HUES6 (cell line): ENCODE measurements at regions not wholly inside any gene's neighbourhood (a gene's known extent, or its start where the extent isn't known, plus 50 kb on each side); places are given as distances from the start of the nearest gene placed in this dataset.

ENCODE experiments used
- H3K27ac ChIP-seq: 2 replicates; pipeline ENCODE4 v1.7.0; 2013; ENCODE audit warnings: low read depth, mild to moderate bottlenecking, low read length, inconsistent platforms
- H3K27me3 ChIP-seq: 2 replicates; pipeline ENCODE4 v1.6.1; 2013; ENCODE audit warnings: low read length; ENCODE audit not compliant: control insufficient read depth, insufficient read depth
- H3K36me3 ChIP-seq: 2 replicates; pipeline ENCODE4 v1.6.1; 2013; ENCODE audit warnings: low read length; ENCODE audit not compliant: control insufficient read depth, insufficient read depth
- H3K4me1 ChIP-seq: 2 replicates; pipeline ENCODE4 v1.6.1; 2013; ENCODE audit warnings: low read length; ENCODE audit not compliant: control insufficient read depth, insufficient read depth
- H3K4me3 ChIP-seq: 2 replicates; pipeline ENCODE4 v1.5.1; 2013; ENCODE audit warnings: low read depth, low read length
- H3K9ac ChIP-seq: one replicate; pipeline ENCODE4 v1.6.1; 2013; ENCODE audit warnings: mild to moderate bottlenecking, low read length
- H3K9me3 ChIP-seq: 2 replicates; pipeline ENCODE4 v1.6.1; 2013; ENCODE audit warnings: low read depth, low read length; ENCODE audit not compliant: control insufficient read depth, insufficient read depth

GRCh38 chr9:99595796-99596195 lies 225.9 kb upstream of the NR4A3 start:
- no peaks in the 10 kb centered on the region for H3K4me1 ChIP-seq
- H3K4me3 ChIP-seq: no peak overlapping the region
- H3K9me3 ChIP-seq: no peaks in the 10 kb centered on the region
- no peak overlapping the region for H3K27ac ChIP-seq
- no peaks in the 10 kb centered on the region for H3K36me3 ChIP-seq
- H3K9ac ChIP-seq: no peak overlapping the region
- H3K27me3 ChIP-seq: no peaks in the 10 kb centered on the region

- H3K9me3 ChIP-seq: no peaks in the 10 kb centered on the region
- H3K9ac ChIP-seq: no peak overlapping the region
- no peak overlapping the region for H3K27ac ChIP-seq
- H3K36me3 ChIP-seq: no peaks in the 10 kb centered on the region
- peaks cover 26% of the 10 kb centered on the region for H3K27me3 ChIP-seq
- no peak overlapping the region for H3K4me3 ChIP-seq
- H3K4me1 ChIP-seq: peaks cover 16% of the 10 kb centered on the region
Measured at GRCh38 chr9:99601571-99602111, 220.0 kb upstream of the NR4A3 start.

- Histone ChIP-seq H3K27me3 (peaks cover 29% of the 10 kb centered on the region), H3K27ac (no peak overlapping the region), H3K4me3 (no peak overlapping the region), H3K9ac (no peak overlapping the region), H3K4me1 (peaks cover 28% of the 10 kb centered on the region), H3K9me3 (no peaks in the 10 kb centered on the region), H3K36me3 (no peaks in the 10 kb centered on the region)
Measured at GRCh38 chr9:99602854-99603253, 218.8 kb upstream of the NR4A3 start.

- H3K4me1 ChIP-seq: peaks cover 32% of the 10 kb centered on the region
- peaks cover 35% of the 10 kb centered on the region for H3K27me3 ChIP-seq
- H3K4me3 ChIP-seq: no peak overlapping the region
- H3K36me3 ChIP-seq: no peaks in the 10 kb centered on the region
- H3K9ac ChIP-seq: no peak overlapping the region
- no peak overlapping the region for H3K27ac ChIP-seq
- H3K9me3 ChIP-seq: no peaks in the 10 kb centered on the region
Measured at GRCh38 chr9:99605016-99605743, 216.5 kb upstream of the NR4A3 start.

- peaks cover 35% of the 10 kb centered on the region for H3K27me3 ChIP-seq
- H3K4me3 ChIP-seq: no peak overlapping the region
- no peaks in the 10 kb centered on the region for H3K36me3 ChIP-seq
- no peak overlapping the region for H3K9ac ChIP-seq
- no peak overlapping the region for H3K27ac ChIP-seq
- H3K4me1 ChIP-seq: peaks cover 32% of the 10 kb centered on the region
- no peaks in the 10 kb centered on the region for H3K9me3 ChIP-seq
Measured at GRCh38 chr9:99606296-99606695, 215.4 kb upstream of the NR4A3 start.

GRCh38 chr9:99606957-99607356 lies 214.7 kb upstream of the NR4A3 start:
- no peak overlapping the region for H3K27ac ChIP-seq
- H3K9ac ChIP-seq: no peak overlapping the region
- H3K4me1 ChIP-seq: peaks cover 32% of the 10 kb centered on the region
- H3K9me3 ChIP-seq: no peaks in the 10 kb centered on the region
- H3K27me3 ChIP-seq: peaks cover 35% of the 10 kb centered on the region
- H3K4me3 ChIP-seq: no peak overlapping the region
- no peaks in the 10 kb centered on the region for H3K36me3 ChIP-seq

- Histone ChIP-seq H3K36me3 (no peaks in the 10 kb centered on the region), H3K9ac (no peak overlapping the region), H3K27ac (no peak overlapping the region), H3K4me1 (peaks cover 32% of the 10 kb centered on the region), H3K9me3 (no peaks in the 10 kb centered on the region), H3K4me3 (no peak overlapping the region), H3K27me3 (peaks cover 35% of the 10 kb centered on the region)
Measured at GRCh38 chr9:99607842-99608448, 213.7 kb upstream of the NR4A3 start.

- H3K4me3 ChIP-seq: no peak overlapping the region
- no peaks in the 10 kb centered on the region for H3K36me3 ChIP-seq
- 0 out of 2 replicates have a peak, but pooled peaks cover 4% of the 10 kb centered on the region for H3K27me3 ChIP-seq
- H3K27ac ChIP-seq: no peak overlapping the region
- H3K9ac ChIP-seq: no peak overlapping the region
- H3K9me3 ChIP-seq: no peaks in the 10 kb centered on the region
- H3K4me1 ChIP-seq: no peaks in the 10 kb centered on the region
Measured at GRCh38 chr9:99614341-99614740, 207.3 kb upstream of the NR4A3 start.

GRCh38 chr9:99621040-99621439 lies 200.6 kb upstream of the NR4A3 start:
- no peaks in the 10 kb centered on the region for H3K36me3 ChIP-seq
- no peaks in the 10 kb centered on the region for H3K27me3 ChIP-seq
- no peak overlapping the region for H3K4me3 ChIP-seq
- no peaks in the 10 kb centered on the region for H3K4me1 ChIP-seq
- no peak overlapping the region for H3K27ac ChIP-seq
- no peaks in the 10 kb centered on the region for H3K9me3 ChIP-seq
- H3K9ac ChIP-seq: no peak overlapping the region

- no peak overlapping the region for H3K27ac ChIP-seq
- H3K9ac ChIP-seq: no peak overlapping the region
- H3K4me1 ChIP-seq: no peaks in the 10 kb centered on the region
- H3K9me3 ChIP-seq: no peaks in the 10 kb centered on the region
- no peak overlapping the region for H3K4me3 ChIP-seq
- no peaks in the 10 kb centered on the region for H3K36me3 ChIP-seq
- no peaks in the 10 kb centered on the region for H3K27me3 ChIP-seq
Measured at GRCh38 chr9:99622679-99623078, 199.0 kb upstream of the NR4A3 start.

GRCh38 chr9:99623780-99624364 lies 197.8 kb upstream of the NR4A3 start:
- Histone ChIP-seq H3K9me3 (no peaks in the 10 kb centered on the region), H3K36me3 (no peaks in the 10 kb centered on the region), H3K9ac (no peak overlapping the region), H3K27ac (no peak overlapping the region), H3K4me3 (no peak overlapping the region), H3K27me3 (no peaks in the 10 kb centered on the region), H3K4me1 (0 out of 2 replicates have a peak, but pooled peaks cover 5% of the 10 kb centered on the region)
